ENCODE measurements at regions not wholly inside any gene's neighbourhood (a gene's known extent, or its start where the extent isn't known, plus 50 kb on each side); places are given as distances from the start of the nearest gene placed in this dataset.
"Not testable (repeated sequence)": the region's sequence is repeated elsewhere in the genome, so short reads cannot be mapped to it uniquely, and the experiment has no call there.

DNA sequence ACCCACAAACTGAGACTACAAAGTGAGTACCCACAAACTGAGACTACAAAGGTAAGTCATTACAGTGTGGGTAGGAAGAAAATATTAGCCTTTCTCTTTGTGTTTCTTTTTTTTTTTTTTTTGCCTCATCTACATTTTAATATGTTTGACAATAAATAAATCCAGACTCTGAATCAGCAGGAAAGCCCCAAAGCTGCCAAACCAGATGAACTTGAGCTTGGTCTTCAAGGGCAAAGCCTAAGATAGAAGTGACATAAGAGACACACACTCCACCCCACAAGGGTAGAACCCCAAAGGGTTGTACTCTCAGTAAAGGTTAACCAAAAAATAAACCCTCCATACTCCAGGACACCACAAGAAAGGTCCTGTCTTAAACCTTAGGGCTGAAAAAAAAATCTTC lies 326.8 kb upstream of the ARID1B start:
- no peak for DNase-seq (ENCODE audit: low read depth)

GRCh38 chr6:156449569-156449968 lies 327.6 kb upstream of the ARID1B start:
- DNase-seq (ENCODE audit: low read depth), result no peak

GRCh38 chr6:156449128-156449527 lies 328.1 kb upstream of the ARID1B start:
- DNase-seq (ENCODE audit: low read depth), result no peak

- no peak for DNase-seq (ENCODE audit: low read depth)
Measured at GRCh38 chr6:156448579-156448978, 328.6 kb upstream of the ARID1B start.

DNA sequence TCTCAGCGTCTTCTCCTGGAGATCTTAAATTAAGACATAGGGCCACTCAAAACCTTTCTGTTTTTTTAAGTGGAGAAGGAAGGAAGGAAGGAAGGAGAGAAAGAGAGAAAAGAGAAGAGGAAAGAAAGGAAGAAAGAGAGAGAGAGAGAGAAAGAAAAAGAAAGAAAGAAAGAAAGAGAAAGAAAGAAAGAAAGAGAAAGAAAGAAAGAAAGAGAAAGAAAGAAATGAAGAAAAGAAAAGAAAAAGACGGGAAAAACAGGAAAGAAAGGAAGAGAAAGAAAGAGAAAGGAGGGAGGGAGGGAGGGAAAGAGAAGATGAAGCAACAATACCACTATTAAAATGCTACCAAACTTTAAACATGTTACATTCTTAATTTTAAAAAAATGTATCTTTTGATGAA lies 336.5 kb upstream of the ARID1B start:
- no peak for DNase-seq (ENCODE audit: low read depth)

DNA sequence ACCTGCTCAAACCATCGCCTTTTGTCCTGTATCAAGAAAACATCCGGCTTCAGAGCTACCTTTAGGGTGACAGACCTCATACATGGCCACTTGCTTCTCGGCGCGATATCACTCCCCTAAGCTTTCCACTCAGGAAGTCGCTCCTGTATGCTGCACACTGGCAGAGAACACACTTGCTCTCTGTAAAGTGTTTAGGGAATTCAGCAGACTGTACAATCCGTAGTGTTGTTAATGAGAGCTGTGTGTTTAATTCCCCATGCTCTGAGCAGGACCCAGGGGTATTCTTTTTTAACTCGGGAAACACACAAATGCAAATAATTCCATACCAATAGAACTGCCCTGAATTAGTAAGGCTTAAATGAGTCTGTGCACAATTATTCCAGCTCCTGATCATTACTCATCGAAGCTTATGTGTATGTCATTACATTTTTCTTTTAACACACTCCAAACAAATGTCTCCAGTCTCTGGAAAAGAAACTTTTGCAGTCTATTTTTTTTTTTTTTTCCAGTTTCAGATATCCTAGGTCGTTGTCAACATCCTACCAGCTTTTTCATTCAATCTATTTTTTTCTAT lies 338.7 kb upstream of the ARID1B start:
- DNase-seq (ENCODE audit: low read depth), result no peak

- no peak for DNase-seq (ENCODE audit: low read depth)
Measured at GRCh38 chr6:156437121-156437879, 339.9 kb upstream of the ARID1B start.

DNA sequence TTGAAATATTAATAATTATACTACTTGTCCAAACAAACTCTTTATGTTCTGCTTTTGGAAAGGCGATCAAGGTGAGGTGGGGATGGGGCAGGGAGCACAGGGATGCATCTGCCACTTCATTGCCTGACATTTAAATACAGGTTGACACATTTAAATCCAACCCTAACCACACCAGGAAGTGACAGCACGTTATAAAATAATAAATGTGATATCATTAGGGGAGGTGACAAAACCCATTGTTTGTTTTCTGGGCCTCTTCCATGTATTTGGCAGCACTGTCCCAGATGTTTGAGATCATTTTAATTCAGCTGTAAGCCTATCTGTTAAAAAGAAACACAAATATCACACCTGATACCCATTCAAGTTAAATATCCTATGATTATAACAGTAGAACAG lies 342.4 kb upstream of the ARID1B start:
- no peak for DNase-seq (ENCODE audit: low read depth)

DNA sequence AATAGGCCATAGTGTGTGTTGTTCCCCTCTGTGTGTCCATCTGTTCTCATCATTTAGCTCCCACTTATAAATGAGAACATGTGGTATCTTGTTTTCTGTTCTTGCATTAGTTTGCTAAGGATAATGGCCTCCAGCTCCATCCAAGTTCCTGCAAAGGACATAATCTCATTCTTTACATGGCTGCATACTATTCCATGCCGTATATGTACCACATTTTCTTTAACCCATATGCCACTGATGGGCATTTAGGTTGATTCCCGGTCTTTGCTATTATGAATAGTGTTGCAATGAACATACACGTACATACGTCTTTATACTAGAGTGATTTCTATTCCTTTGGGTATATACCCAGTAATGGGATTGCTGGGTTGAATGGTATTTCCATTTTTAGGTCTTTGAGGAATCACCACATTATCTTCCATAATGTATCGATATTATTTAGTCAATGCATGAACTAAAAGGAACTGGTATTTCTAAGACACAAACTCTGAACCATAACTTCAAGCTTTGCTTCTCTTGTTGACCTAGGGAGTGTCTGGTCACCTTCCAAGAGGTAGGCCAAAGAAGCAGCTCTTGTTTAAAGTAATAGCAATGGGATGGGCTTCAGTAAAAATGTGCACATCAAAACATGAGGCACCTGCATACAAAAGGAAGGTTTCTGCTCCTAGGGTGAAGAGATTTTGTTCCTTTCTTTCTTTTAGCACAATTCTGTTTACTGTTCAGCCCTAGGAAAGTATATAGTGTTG lies 343.0 kb upstream of the ARID1B start:
- DNase-seq (ENCODE audit: low read depth), result no peak

DNA sequence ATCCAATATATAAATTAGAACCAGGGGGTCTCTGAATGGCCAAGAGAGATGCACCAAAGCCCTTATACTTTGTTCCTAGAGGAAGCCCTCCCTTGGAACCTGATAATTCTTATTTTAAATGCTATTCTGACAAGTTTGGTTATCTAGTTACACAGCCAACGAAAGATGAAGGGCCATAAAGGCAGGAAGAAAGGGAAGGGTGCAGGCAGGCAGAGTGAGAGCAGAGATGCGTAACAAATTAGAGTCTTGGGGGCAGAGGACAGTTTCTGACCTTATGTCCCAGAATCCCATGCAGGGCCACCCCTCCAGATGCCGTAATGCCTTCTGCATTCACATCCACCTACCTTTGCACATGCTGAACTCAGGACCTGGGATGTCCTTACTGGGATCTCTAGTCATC lies 344.6 kb upstream of the ARID1B start:
- no peak for DNase-seq (ENCODE audit: low read depth)

DNA sequence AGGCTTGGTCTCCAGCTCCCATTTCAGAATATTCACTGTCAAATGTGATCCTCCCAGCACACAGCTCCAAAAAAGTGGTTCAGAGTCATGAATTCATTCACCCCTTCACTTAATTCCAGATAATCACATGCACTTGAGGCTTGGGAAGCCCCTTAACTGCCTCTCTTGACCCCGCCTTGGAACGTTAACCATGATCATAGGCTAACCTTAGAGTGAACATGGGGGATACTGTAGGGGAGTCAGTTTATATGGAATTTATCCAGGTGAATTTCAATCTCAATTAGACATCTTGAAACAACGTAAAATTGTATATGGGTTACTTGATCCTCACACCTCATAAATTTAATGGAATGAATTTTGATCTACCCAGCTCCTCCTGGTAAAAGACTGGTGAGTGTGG lies 346.8 kb upstream of the ARID1B start:
- no peak for DNase-seq (ENCODE audit: low read depth)

- DNase-seq (ENCODE audit: low read depth), result no peak
Measured at GRCh38 chr6:156427345-156427744, 349.8 kb upstream of the ARID1B start.

DNA sequence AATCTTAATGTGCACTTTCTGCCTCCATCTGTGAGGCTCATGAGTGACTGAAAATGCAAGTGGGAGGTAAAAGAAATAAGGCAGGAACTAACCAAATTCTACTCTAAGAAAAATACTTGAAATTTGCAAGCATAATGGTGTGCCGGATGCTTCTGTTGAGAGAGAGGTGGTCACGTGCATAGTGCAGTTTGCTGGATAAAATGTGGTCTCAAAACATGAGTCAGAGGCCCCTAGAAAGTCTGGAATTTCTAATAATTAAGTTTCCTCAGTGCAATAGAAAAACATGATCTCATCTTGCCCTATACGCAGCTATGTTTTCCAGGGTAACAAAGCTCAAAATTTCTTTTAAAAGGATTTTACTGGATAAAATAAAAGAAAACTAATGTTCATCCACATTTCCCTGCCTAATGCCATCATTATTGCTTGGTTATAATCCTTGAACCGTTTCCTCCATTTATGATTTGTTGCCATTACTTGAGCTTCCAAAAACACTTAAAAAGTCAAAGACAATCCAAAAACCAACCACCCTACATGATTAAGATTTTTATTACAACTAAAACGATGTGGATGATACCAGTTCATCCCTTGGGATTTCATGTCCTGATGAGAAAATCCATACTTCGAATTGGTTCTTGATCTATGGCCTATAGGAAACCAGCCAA lies 351.7 kb upstream of the ARID1B start:
- no peak for DNase-seq (ENCODE audit: low read depth)

GRCh38 chr6:156423829-156424228 lies 353.3 kb upstream of the ARID1B start:
- DNase-seq (ENCODE audit: low read depth), result no peak

DNA sequence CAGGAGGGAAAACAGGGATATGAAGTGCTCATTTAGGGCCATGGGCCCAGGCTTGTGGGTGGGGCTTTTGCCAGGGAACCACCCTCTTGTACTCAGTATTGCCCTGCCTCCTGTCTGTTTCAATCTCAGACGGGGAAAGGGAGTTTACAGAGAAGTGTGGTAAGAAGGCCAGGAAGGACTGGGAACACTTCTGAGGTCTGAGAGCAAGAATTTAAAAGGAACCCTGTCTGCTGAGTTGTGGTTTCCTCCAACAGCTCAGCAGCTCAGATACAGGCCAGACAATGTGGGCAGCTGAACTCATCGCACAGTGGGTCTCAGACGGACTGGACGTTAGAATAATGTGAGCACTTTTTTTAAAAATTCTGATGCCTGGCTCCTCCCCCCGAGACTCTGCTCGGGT lies 354.1 kb upstream of the ARID1B start:
- DNase-seq (ENCODE audit: low read depth), result no peak

- DNase-seq (ENCODE audit: low read depth), result no peak
Measured at GRCh38 chr6:156421933-156422332, 355.2 kb upstream of the ARID1B start.

- DNase-seq (ENCODE audit: low read depth), result not testable (repeated sequence)
Measured at GRCh38 chr6:156421301-156421700, 355.9 kb upstream of the ARID1B start.

GRCh38 chr6:156420172-156420993 lies 356.8 kb upstream of the ARID1B start:
- DNase-seq (ENCODE audit: low read depth), result no peak

- DNase-seq (ENCODE audit: low read depth), result no peak
Measured at GRCh38 chr6:156419594-156419993, 357.6 kb upstream of the ARID1B start.

- DNase-seq (ENCODE audit: low read depth), result no peak
Measured at GRCh38 chr6:156418253-156418652, 358.9 kb upstream of the ARID1B start.

- no peak for DNase-seq (ENCODE audit: low read depth)
Measured at GRCh38 chr6:156416391-156416790, 360.8 kb upstream of the ARID1B start.

GRCh38 chr6:156413154-156413553 lies 364.0 kb upstream of the ARID1B start:
- DNase-seq (ENCODE audit: low read depth), result no peak
